Osteoblast (primary cell): ENCODE measurements at regions not wholly inside any gene's neighbourhood (a gene's known extent, or its start where the extent isn't known, plus 50 kb on each side); places are given as distances from the start of the nearest gene placed in this dataset.
"Not testable (repeated sequence)": the region's sequence is repeated elsewhere in the genome, so short reads cannot be mapped to it uniquely, and the experiment has no call there.

Experiments used
- DNase-seq: peaks from one replicate; pipeline ENCODE4 v3.0.0; 2011; ENCODE audit warnings: low spot score, mixed read lengths; ENCODE audit not compliant: insufficient read length; ENCODE audit errors: missing footprints
- H2AFZ ChIP-seq: 2 replicates; pipeline ENCODE4 v1.6.0; 2011; ENCODE audit warnings: mild to moderate bottlenecking, low read length
- H3K27ac ChIP-seq: 2 replicates; pipeline ENCODE4 v1.5.1; 2011; ENCODE audit warnings: mild to moderate bottlenecking, low read depth, low read length, moderate library complexity
- H3K27me3 ChIP-seq: 2 replicates; pipeline ENCODE4 v1.6.0; 2012; ENCODE audit warnings: mild to moderate bottlenecking, control low read depth, inconsistent platforms, low read length, moderate library complexity; ENCODE audit not compliant: insufficient read depth
- H3K36me3 ChIP-seq: 2 replicates; pipeline ENCODE4 v1.5.1; 2011; ENCODE audit warnings: mild to moderate bottlenecking, low read length, control low read depth, moderate library complexity; ENCODE audit not compliant: insufficient read depth
- H3K4me1 ChIP-seq: 2 replicates; pipeline ENCODE4 v1.5.1; 2011; ENCODE audit warnings: mild to moderate bottlenecking, low read length, control low read depth, moderate library complexity; ENCODE audit not compliant: insufficient read depth
- H3K4me2 ChIP-seq: 2 replicates; pipeline ENCODE4 v1.6.0; 2011; ENCODE audit warnings: mild to moderate bottlenecking, low read length; ENCODE audit not compliant: insufficient read depth
- H3K4me3 ChIP-seq: fragments of 200-600 bp; sonication (generic); 3 replicates; pipeline ENCODE4 v1.5.1; 2012; ENCODE audit warnings: mild to moderate bottlenecking, low read length, inconsistent platforms; ENCODE audit not compliant: insufficient read depth
- H3K79me2 ChIP-seq: 2 replicates; pipeline ENCODE4 v1.6.0; 2012; ENCODE audit warnings: mild to moderate bottlenecking, low read length, control low read depth, inconsistent platforms; ENCODE audit not compliant: insufficient read depth
- H3K9me3 ChIP-seq: 2 replicates; pipeline ENCODE4 v1.5.1; 2011; ENCODE audit warnings: low read depth, low read length, control low read depth
- H4K20me1 ChIP-seq: 2 replicates; pipeline ENCODE4 v1.6.0; 2012; ENCODE audit warnings: mild to moderate bottlenecking, low read length, control low read depth; ENCODE audit not compliant: insufficient read depth
- TF ChIP-seq, protein P1 (sequence below): IDR thresholded peaks from 2 replicates; pipeline ENCODE4 v1.5.1; 2011; ENCODE audit warnings: mild to moderate bottlenecking, low read depth, low read length, moderate library complexity; ENCODE audit errors: extremely low read depth

GRCh38 chr13:85140192-85140591 is 659.0 kb downstream of the SLITRK6 start:
- no peaks in the 10 kb centered on the region for H4K20me1 ChIP-seq
- no peak overlapping the region for H3K4me3 ChIP-seq
- no peak overlapping the region for H2AFZ ChIP-seq
- no peak overlapping the region for H3K27ac ChIP-seq
- no peak for DNase-seq
- H3K27me3 ChIP-seq = no peaks in the 10 kb centered on the region
- no peaks in the 10 kb centered on the region for H3K36me3 ChIP-seq
- H3K79me2 ChIP-seq = no peaks in the 10 kb centered on the region
- no peak overlapping the region for H3K4me2 ChIP-seq
- H3K9me3 ChIP-seq = no peaks in the 10 kb centered on the region
- TF ChIP-seq, protein P1, sequence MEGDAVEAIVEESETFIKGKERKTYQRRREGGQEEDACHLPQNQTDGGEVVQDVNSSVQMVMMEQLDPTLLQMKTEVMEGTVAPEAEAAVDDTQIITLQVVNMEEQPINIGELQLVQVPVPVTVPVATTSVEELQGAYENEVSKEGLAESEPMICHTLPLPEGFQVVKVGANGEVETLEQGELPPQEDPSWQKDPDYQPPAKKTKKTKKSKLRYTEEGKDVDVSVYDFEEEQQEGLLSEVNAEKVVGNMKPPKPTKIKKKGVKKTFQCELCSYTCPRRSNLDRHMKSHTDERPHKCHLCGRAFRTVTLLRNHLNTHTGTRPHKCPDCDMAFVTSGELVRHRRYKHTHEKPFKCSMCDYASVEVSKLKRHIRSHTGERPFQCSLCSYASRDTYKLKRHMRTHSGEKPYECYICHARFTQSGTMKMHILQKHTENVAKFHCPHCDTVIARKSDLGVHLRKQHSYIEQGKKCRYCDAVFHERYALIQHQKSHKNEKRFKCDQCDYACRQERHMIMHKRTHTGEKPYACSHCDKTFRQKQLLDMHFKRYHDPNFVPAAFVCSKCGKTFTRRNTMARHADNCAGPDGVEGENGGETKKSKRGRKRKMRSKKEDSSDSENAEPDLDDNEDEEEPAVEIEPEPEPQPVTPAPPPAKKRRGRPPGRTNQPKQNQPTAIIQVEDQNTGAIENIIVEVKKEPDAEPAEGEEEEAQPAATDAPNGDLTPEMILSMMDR = no peak
- no peaks in the 10 kb centered on the region for H3K4me1 ChIP-seq

GRCh38 chr13:85137516-85137915 is 661.7 kb downstream of the SLITRK6 start:
- Histone ChIP-seq H3K79me2 (no peaks in the 10 kb centered on the region), H3K27ac (no peak overlapping the region), H3K27me3 (no peaks in the 10 kb centered on the region), H3K9me3 (no peaks in the 10 kb centered on the region), H3K36me3 (no peaks in the 10 kb centered on the region), H2AFZ (no peak overlapping the region), H3K4me1 (no peaks in the 10 kb centered on the region), H3K4me2 (no peak overlapping the region), H3K4me3 (no peak overlapping the region), H4K20me1 (no peaks in the 10 kb centered on the region)
- DNase-seq = no peak
- TF ChIP-seq, protein P1 = no peak

DNA sequence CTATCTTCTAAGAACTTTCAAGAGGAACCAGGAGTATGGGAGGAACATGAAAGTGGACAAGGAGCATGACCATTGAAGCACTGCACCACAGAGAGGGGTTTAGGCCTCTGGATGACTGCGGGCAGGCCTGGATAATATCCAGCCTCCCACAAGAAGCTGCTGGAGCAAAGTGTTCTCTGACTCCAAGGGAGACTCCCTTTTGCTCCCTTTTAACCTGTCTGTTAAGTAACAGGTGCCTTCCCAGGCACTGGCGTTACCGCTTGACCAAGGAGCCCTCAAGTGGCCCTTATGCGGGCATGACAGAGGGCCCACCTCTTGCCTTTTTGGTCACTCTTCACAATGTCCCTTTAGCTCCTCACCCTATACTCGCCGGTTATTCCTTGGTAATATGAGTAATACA is 666.2 kb downstream of the SLITRK6 start:
- H3K27ac ChIP-seq = no peak overlapping the region
- no peaks in the 10 kb centered on the region for H3K36me3 ChIP-seq
- H3K9me3 ChIP-seq = no peaks in the 10 kb centered on the region
- no peak for DNase-seq
- H4K20me1 ChIP-seq = no peaks in the 10 kb centered on the region
- H3K79me2 ChIP-seq = no peaks in the 10 kb centered on the region
- TF ChIP-seq, protein P1 = no peak
- H3K4me2 ChIP-seq = no peak overlapping the region
- H2AFZ ChIP-seq = no peak overlapping the region
- H3K27me3 ChIP-seq = no peaks in the 10 kb centered on the region
- no peak overlapping the region for H3K4me3 ChIP-seq
- H3K4me1 ChIP-seq = no peaks in the 10 kb centered on the region

DNA sequence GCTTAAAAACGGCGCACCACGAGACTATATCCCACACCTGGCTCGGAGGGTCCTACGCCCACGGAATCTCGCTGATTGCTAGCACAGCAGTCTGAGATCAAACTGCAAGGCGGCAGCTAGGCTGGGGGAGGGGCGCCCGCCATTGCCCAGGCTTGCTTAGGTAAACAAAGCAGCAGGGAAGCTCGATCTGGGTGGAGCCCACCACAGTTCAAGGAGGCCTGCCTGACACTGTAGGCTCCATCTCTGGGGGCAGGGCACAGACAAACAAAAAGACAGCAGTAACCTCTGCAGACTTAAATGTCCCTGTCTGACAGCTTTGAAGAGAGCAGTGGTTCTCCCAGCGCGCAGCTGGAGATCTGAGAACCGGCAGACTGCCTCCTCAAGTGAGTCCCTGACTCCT is 675.7 kb downstream of the SLITRK6 start:
- not testable (repeated sequence) for H3K27ac ChIP-seq, H3K27me3 ChIP-seq, DNase-seq, H3K36me3 ChIP-seq, H3K4me3 ChIP-seq, H4K20me1 ChIP-seq, H3K4me2 ChIP-seq, H2AFZ ChIP-seq, H3K9me3 ChIP-seq, H3K4me1 ChIP-seq, H3K79me2 ChIP-seq
